ENCODE measurements at regions not wholly inside any gene's neighbourhood (a gene's known extent, or its start where the extent isn't known, plus 50 kb on each side); places are given as distances from the start of the nearest gene placed in this dataset.
"Not testable (repeated sequence)": the region's sequence is repeated elsewhere in the genome, so short reads cannot be mapped to it uniquely, and the experiment has no call there.

DNA sequence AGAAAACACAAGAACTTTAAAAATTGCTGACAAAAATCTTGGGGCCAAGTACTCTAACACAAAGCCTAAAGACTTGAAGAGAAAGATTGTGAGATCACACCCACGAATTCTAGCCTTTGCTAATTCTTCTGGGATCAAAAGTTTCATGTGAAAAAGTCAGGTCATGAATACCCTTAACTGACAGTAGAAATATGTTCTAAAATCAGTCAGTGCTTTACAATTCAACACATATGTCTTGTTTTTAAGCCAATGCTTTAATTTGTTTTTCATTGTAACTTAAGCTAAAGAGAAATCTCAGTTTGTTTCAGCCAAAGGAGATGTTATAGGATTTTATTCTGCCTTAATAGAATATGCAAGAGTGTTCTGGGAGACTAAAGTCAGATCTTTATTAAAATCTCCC, 78.2 kb upstream of the PLEKHG1 start:
- Histone ChIP-seq H3K27me3 (replicated peaks; ENCODE audit: insufficient read depth) (no peaks in the 10 kb centered on the region), H3K36me3 (no peaks in the 10 kb centered on the region), H3K9me3 (no peaks in the 10 kb centered on the region), H3K27ac (no peak overlapping the region), H3K4me3 (no peak overlapping the region), H3K4me1 (ENCODE audit: control insufficient read depth in 1 of 2, low read depth in 2 of 2) (no peaks in the 10 kb centered on the region)
- no peak for DNase-seq (ENCODE audit: low spot score)
- no peak for TF ChIP-seq CTCF (IDR thresholded peaks at IDR 0.05)
- no peak for ATAC-seq (ENCODE audit: insufficient number of reproducible peaks, low FRiP score, low read depth)

- not testable (repeated sequence) for ATAC-seq (ENCODE audit: insufficient number of reproducible peaks, low FRiP score, low read depth)
These were observed 76.5 kb upstream of the PLEKHG1 start for GRCh38 chr6:150523216-150523615.

GRCh38 chr6:150525300-150525699, 74.4 kb upstream of the PLEKHG1 start:
- H3K4me1 ChIP-seq (ENCODE audit: control insufficient read depth in 1 of 2, low read depth in 2 of 2), result peaks cover 7 to 17% of the 10 kb centered on the region in 2 donors
- no peak overlapping the region for H3K27ac ChIP-seq
- DNase-seq (ENCODE audit: low spot score) (no peak), ATAC-seq (ENCODE audit: insufficient number of reproducible peaks, low FRiP score, low read depth) (no peak)
- H3K27me3 ChIP-seq (replicated peaks; ENCODE audit: insufficient read depth), result no peaks in the 10 kb centered on the region
- no peak for TF ChIP-seq CTCF (IDR thresholded peaks at IDR 0.05)
- H3K4me3 ChIP-seq, result no peak overlapping the region
- no peaks in the 10 kb centered on the region for H3K9me3 ChIP-seq
- no peaks in the 10 kb centered on the region for H3K36me3 ChIP-seq

More at GRCh38 chr6:150523216-150523615, 76.5 kb upstream of the PLEKHG1 start:
- peaks cover 7 to 15% of the 10 kb centered on the region in 2 donors for H3K4me1 ChIP-seq (ENCODE audit: control insufficient read depth in 1 of 2, low read depth in 2 of 2)
- H3K9me3 ChIP-seq; DNase-seq (ENCODE audit: low spot score); H3K36me3 ChIP-seq; H3K4me3 ChIP-seq; H3K27me3 ChIP-seq (replicated peaks; ENCODE audit: insufficient read depth); H3K27ac ChIP-seq: not testable (repeated sequence)

GRCh38 chr6:150527100-150527499, 72.6 kb upstream of the PLEKHG1 start:
- H3K27ac ChIP-seq, result no peak overlapping the region
- no peaks in the 10 kb centered on the region for H3K9me3 ChIP-seq
- no peak for TF ChIP-seq CTCF (IDR thresholded peaks at IDR 0.05)
- H3K27me3 ChIP-seq (replicated peaks; ENCODE audit: insufficient read depth), result no peaks in the 10 kb centered on the region
- no peaks in the 10 kb centered on the region for H3K36me3 ChIP-seq
- ATAC-seq (ENCODE audit: insufficient number of reproducible peaks, low FRiP score, low read depth), result no peak
- peaks cover 7 to 20% of the 10 kb centered on the region in 2 donors for H3K4me1 ChIP-seq (ENCODE audit: control insufficient read depth in 1 of 2, low read depth in 2 of 2)
- DNase-seq (ENCODE audit: low spot score), result peak; percentile 21
- peak overlapping the region; percentile 35 for H3K4me3 ChIP-seq

DNA sequence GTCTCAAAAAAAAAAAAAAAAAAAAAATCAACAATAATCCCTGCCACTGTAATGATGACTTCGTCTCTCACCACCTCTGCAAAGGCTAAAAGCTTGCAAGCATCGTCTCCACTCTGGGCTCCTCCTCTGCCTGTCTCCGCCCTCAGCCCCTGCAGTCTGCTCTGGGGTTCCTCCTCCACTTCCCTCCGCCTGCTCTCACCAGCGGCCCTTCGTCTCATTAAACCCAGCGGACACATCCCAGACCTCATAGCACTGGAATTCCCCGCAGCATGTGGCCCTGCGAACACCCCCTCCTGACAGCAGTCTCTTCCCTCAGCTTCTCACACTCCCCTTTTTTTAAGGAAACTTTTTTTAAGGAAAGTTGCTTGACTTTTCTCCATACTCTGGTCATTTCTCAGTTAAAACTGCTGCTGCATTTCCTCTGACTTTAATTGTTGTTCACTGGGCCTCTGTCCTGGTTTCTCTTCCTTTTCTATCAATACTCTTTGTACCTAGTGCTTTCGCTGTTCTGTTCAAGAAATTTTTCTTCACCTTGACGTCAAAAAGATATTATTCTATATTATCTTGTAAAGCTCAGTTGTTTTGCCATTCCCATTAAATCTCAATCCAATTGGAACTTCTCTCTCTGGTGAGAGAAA, 70.9 kb upstream of the PLEKHG1 start:
- no peaks in the 10 kb centered on the region for H3K9me3 ChIP-seq
- no peak for ATAC-seq (ENCODE audit: insufficient number of reproducible peaks, low FRiP score, low read depth)
- H3K36me3 ChIP-seq, result no peaks in the 10 kb centered on the region
- no peak for TF ChIP-seq CTCF (IDR thresholded peaks at IDR 0.05)
- no peak overlapping the region for H3K4me3 ChIP-seq
- peaks cover 7 to 27% of the 10 kb centered on the region in 2 donors for H3K4me1 ChIP-seq (ENCODE audit: control insufficient read depth in 1 of 2, low read depth in 2 of 2)
- no peaks in the 10 kb centered on the region for H3K27me3 ChIP-seq (replicated peaks; ENCODE audit: insufficient read depth)
- no peak for DNase-seq (ENCODE audit: low spot score)
- no peak overlapping the region for H3K27ac ChIP-seq

DNA sequence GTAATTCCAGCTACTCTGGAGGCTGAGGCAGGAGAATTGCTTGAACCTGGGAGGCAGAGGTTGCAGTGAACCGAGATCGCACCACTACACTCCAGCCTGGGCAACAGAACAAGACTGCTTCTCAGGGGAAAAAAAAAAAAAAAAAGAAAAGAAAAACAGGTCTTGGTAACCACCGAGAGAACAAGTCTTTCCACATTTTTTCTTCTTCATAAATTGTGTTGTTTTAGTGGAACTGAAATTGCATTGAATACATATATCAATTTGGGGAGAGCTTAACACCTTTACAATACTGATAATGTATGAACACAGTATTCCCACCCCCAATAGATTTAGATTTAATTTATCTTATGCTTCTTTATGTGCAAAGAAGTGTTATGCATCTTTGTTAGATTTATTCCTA, 70.0 kb upstream of the PLEKHG1 start:
- ATAC-seq (ENCODE audit: insufficient number of reproducible peaks, low FRiP score, low read depth) (no peak), DNase-seq (ENCODE audit: low spot score) (no peak)
- Histone ChIP-seq H3K4me1 (ENCODE audit: control insufficient read depth in 1 of 2, low read depth in 2 of 2) (peaks cover 7 to 27% of the 10 kb centered on the region in 2 donors), H3K4me3 (no peak overlapping the region), H3K9me3 (no peaks in the 10 kb centered on the region), H3K27ac (no peak overlapping the region), H3K27me3 (replicated peaks; ENCODE audit: insufficient read depth) (no peaks in the 10 kb centered on the region), H3K36me3 (no peaks in the 10 kb centered on the region)
- TF ChIP-seq CTCF (IDR thresholded peaks at IDR 0.05), result no peak
